ENCODE measurements at regions not wholly inside any gene's neighbourhood (a gene's known extent, or its start where the extent isn't known, plus 50 kb on each side); places are given as distances from the start of the nearest gene placed in this dataset.
A peak's percentile ranks its signal among the peaks of the same experiment; 100 is the strongest.

DNA sequence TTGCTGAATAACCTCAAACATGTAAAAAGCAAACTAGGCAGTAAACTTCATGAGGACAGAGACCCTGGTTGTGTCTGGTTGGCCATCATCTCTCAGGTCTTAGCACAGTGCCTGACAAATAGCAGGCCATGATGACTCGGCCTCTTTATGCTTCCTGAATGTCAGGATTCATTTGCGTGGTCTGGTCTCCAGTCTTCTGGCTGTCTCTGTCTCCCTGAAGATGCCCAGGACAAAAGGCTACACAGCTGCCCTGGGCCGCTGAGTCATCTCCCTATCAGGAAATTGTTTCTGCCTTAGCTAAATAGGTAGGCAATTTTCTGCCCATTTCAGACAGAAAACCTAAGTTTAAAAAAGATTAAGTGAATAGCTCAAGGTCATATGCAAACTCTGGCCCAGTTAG is 84.1 kb upstream of the FNDC3A start:
- no peak for DNase-seq (ENCODE audit: low spot score)
- H3K27ac Mint-ChIP-seq (ENCODE audit: unreplicated experiment): peak overlapping the region; percentile 94
- H3K4me3 Mint-ChIP-seq (ENCODE audit: unreplicated experiment): no peak overlapping the region

DNA sequence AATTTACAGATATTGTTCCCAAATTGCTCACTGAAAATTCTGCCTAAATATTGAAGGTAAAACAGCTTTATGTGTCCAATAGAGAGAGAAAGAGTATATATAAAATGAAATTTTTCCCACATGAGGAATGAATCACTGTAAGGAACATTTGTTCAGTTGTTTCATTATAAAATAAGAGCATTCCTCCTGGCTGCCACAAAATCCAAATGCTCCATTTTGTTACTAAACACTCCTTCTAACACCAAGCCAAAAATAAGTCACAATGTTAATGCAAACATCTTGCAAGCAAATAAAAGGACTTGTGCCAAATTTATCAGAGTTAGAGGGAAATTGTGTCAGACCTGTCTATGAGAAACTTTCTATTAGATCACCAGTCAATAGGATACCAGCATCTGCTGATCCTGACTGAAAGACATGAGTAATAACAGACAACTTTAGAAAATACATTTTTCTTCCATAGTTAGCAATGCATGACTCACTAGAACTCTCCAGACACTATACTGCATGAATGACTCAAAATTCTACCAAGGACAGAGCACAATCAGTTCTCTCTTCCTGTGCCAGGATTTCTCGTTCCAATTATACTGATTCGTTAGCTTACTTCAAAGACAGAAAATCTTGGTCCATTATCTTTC is 83.5 kb upstream of the FNDC3A start:
- H3K27ac Mint-ChIP-seq (ENCODE audit: unreplicated experiment): peak overlapping the region; percentile 94
- TF ChIP-seq CTCF (IDR thresholded peaks at IDR 0.05): no peak
- peaks cover 4% of the 10 kb centered on the region for H3K9me3 Mint-ChIP-seq (ENCODE audit: low read depth)
- no peak overlapping the region for H3K4me3 Mint-ChIP-seq (ENCODE audit: unreplicated experiment)
- no peaks in the 10 kb centered on the region for H3K27me3 Mint-ChIP-seq (ENCODE audit: low read depth)
- DNase-seq (ENCODE audit: low spot score): no peak
- H3K4me1 Mint-ChIP-seq (ENCODE audit: low read depth): peaks cover 32% of the 10 kb centered on the region
- H3K36me3 Mint-ChIP-seq (ENCODE audit: low read depth): no peaks in the 10 kb centered on the region

More for the DNA sequence above, 84.1 kb upstream of the FNDC3A start:
- H3K9me3 Mint-ChIP-seq (ENCODE audit: low read depth): peaks cover 4% of the 10 kb centered on the region
- H3K4me1 Mint-ChIP-seq (ENCODE audit: low read depth): peaks cover 32% of the 10 kb centered on the region
- no peaks in the 10 kb centered on the region for H3K36me3 Mint-ChIP-seq (ENCODE audit: low read depth)
- no peak for TF ChIP-seq CTCF (IDR thresholded peaks at IDR 0.05)
- no peaks in the 10 kb centered on the region for H3K27me3 Mint-ChIP-seq (ENCODE audit: low read depth)

- Mint-ChIP-seq H3K36me3 (ENCODE audit: low read depth) (no peaks in the 10 kb centered on the region), H3K4me1 (ENCODE audit: low read depth) (peaks cover 32% of the 10 kb centered on the region), H3K27ac (ENCODE audit: unreplicated experiment) (peak overlapping the region; percentile 94), H3K27me3 (ENCODE audit: low read depth) (no peaks in the 10 kb centered on the region), H3K4me3 (ENCODE audit: unreplicated experiment) (no peak overlapping the region), H3K9me3 (ENCODE audit: low read depth) (peaks cover 4% of the 10 kb centered on the region)
- TF ChIP-seq CTCF (IDR thresholded peaks at IDR 0.05): no peak
- no peak for DNase-seq (ENCODE audit: low spot score)
Measured at GRCh38 chr13:48892688-48893075, 83.0 kb upstream of the FNDC3A start.

- no peak overlapping the region for H3K4me3 Mint-ChIP-seq (ENCODE audit: unreplicated experiment)
- H3K36me3 Mint-ChIP-seq (ENCODE audit: low read depth): no peaks in the 10 kb centered on the region
- DNase-seq (ENCODE audit: low spot score): no peak
- peaks cover 21% of the 10 kb centered on the region for H3K4me1 Mint-ChIP-seq (ENCODE audit: low read depth)
- no peaks in the 10 kb centered on the region for H3K27me3 Mint-ChIP-seq (ENCODE audit: low read depth)
- H3K27ac Mint-ChIP-seq (ENCODE audit: unreplicated experiment): no peak overlapping the region
- peaks cover 4% of the 10 kb centered on the region for H3K9me3 Mint-ChIP-seq (ENCODE audit: low read depth)
- no peak for TF ChIP-seq CTCF (IDR thresholded peaks at IDR 0.05)
Measured at GRCh38 chr13:48896312-48896711, 79.4 kb upstream of the FNDC3A start.

DNA sequence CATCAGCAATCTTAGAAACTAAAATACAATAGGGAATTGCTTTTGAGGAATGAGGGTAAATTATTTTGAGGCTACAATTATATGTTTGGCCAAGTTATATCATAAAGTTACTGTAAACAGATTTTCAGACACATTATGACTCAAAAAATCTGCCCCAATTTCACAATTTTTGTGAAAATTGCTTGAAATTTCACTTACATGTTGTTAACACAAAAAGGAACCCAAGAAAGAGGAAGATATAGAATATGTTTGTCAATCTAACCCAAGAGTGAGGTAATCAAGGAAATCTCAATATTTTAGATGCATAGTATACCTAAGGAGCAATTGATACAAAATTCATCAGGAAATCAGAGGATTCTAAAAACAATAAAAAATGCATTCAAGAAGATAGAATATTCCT is 73.9 kb upstream of the FNDC3A start:
- H3K36me3 Mint-ChIP-seq (ENCODE audit: low read depth): no peaks in the 10 kb centered on the region
- H3K27me3 Mint-ChIP-seq (ENCODE audit: low read depth): no peaks in the 10 kb centered on the region
- TF ChIP-seq CTCF (IDR thresholded peaks at IDR 0.05): no peak
- DNase-seq (ENCODE audit: low spot score): no peak
- H3K4me1 Mint-ChIP-seq (ENCODE audit: low read depth): no peaks in the 10 kb centered on the region
- H3K9me3 Mint-ChIP-seq (ENCODE audit: low read depth): no peaks in the 10 kb centered on the region
- no peak overlapping the region for H3K27ac Mint-ChIP-seq (ENCODE audit: unreplicated experiment)
- H3K4me3 Mint-ChIP-seq (ENCODE audit: unreplicated experiment): no peak overlapping the region

All from chondrocyte (in vitro differentiated cells).